H9 (cell line): ENCODE measurements at regions not wholly inside any gene's neighbourhood (a gene's known extent, or its start where the extent isn't known, plus 50 kb on each side); places are given as distances from the start of the nearest gene placed in this dataset.
"Not testable (repeated sequence)": the region's sequence is repeated elsewhere in the genome, so short reads cannot be mapped to it uniquely, and the experiment has no call there.

ENCODE experiments used
- DNase-seq: peaks from one replicate; pipeline ENCODE4 v3.0.0-alpha.2; 2017
- H2AFZ ChIP-seq: one replicate; pipeline ENCODE4 v1.6.1; 2013; ENCODE audit warnings: mild to moderate bottlenecking, low read length, control low read depth, moderate library complexity
- H2AK5ac ChIP-seq: 2 replicates; pipeline ENCODE4 v1.6.1; 2013; ENCODE audit warnings: low read length, control low read depth, mixed read lengths; ENCODE audit not compliant: insufficient read length
- H2BK120ac ChIP-seq: one replicate; pipeline ENCODE4 v1.6.1; 2013; ENCODE audit warnings: low read depth, mild to moderate bottlenecking, low read length, control low read depth, inconsistent platforms; ENCODE audit not compliant: poor library complexity, severe bottlenecking
- H2BK12ac ChIP-seq: 2 replicates; pipeline ENCODE4 v1.6.1; 2013; ENCODE audit warnings: low read length, control low read depth, mixed read lengths, low read depth; ENCODE audit not compliant: insufficient read length
- H2BK15ac ChIP-seq: 2 replicates; pipeline ENCODE4 v1.6.1; 2013; ENCODE audit warnings: low read depth, low read length, control low read depth
- H2BK20ac ChIP-seq: one replicate; pipeline ENCODE4 v1.6.1; 2013; ENCODE audit warnings: low read depth, mild to moderate bottlenecking, low read length, control low read depth, inconsistent platforms; ENCODE audit not compliant: poor library complexity, severe bottlenecking
- H2BK5ac ChIP-seq: 2 replicates; pipeline ENCODE4 v1.6.1; 2013; ENCODE audit warnings: low read length, control low read depth, mixed read lengths; ENCODE audit not compliant: insufficient read length
- H3K14ac ChIP-seq: 2 replicates; pipeline ENCODE4 v1.6.1; 2013; ENCODE audit warnings: low read length, control low read depth; ENCODE audit not compliant: insufficient read depth
- H3K18ac ChIP-seq: 2 replicates; pipeline ENCODE4 v1.6.1; 2013; ENCODE audit warnings: low read depth, mild to moderate bottlenecking, mixed read lengths, low read length, control low read depth; ENCODE audit not compliant: insufficient read length
- H3K23ac ChIP-seq: 2 replicates; pipeline ENCODE4 v1.6.1; 2013; ENCODE audit warnings: low read length, control low read depth, mixed read lengths, low read depth; ENCODE audit not compliant: insufficient read length
- H3K23me2 ChIP-seq: 2 replicates; pipeline ENCODE4 v1.6.1; 2013; ENCODE audit warnings: low read depth, mild to moderate bottlenecking, mixed read lengths, low read length, control low read depth; ENCODE audit not compliant: insufficient read length, poor library complexity, severe bottlenecking
- H3K27ac ChIP-seq: 2 replicates; pipeline ENCODE4 v1.5.1; 2013; ENCODE audit warnings: low read length, control low read depth, mixed read lengths, low read depth; ENCODE audit not compliant: insufficient read length
- H3K27me3 ChIP-seq: 2 replicates; pipeline ENCODE4 v1.6.1; 2013; ENCODE audit warnings: low read length, control low read depth, inconsistent platforms; ENCODE audit not compliant: insufficient read depth
- H3K4ac ChIP-seq: 2 replicates; pipeline ENCODE4 v1.6.1; 2013; ENCODE audit warnings: low read depth, mild to moderate bottlenecking, control low read depth, inconsistent platforms, low read length, moderate library complexity
- H3K4me1 ChIP-seq: 2 replicates; pipeline ENCODE4 v1.6.1; 2013; ENCODE audit warnings: low read length, control low read depth, inconsistent platforms; ENCODE audit not compliant: insufficient read depth
- H3K4me2 ChIP-seq: 2 replicates; pipeline ENCODE4 v1.6.1; 2013; ENCODE audit warnings: low read length, control low read depth, mixed read lengths; ENCODE audit not compliant: insufficient read length, insufficient read depth
- H3K56ac ChIP-seq: 2 replicates; pipeline ENCODE4 v1.6.1; 2013; ENCODE audit warnings: low read depth, mild to moderate bottlenecking, mixed read lengths, low read length, control low read depth; ENCODE audit not compliant: insufficient read length
- H3K79me1 ChIP-seq: 2 replicates; pipeline ENCODE4 v1.6.1; 2013; ENCODE audit warnings: low read depth, mild to moderate bottlenecking, moderate library complexity, low read length, control low read depth, inconsistent platforms; ENCODE audit not compliant: insufficient read depth, poor library complexity, severe bottlenecking
- H3K79me2 ChIP-seq: 2 replicates; pipeline ENCODE4 v1.6.1; 2013; ENCODE audit warnings: low read length, control low read depth, inconsistent platforms; ENCODE audit not compliant: insufficient read depth
- H3K9ac ChIP-seq: 2 replicates; pipeline ENCODE4 v1.6.1; 2013; ENCODE audit warnings: low read length, control low read depth, mixed read lengths; ENCODE audit not compliant: insufficient read length; ENCODE audit errors: extremely low read depth
- H3K9me3 ChIP-seq: one replicate; pipeline ENCODE4 v1.6.1; 2013; ENCODE audit warnings: low read depth, low read length, inconsistent platforms; ENCODE audit not compliant: control insufficient read depth
- H3T11ph ChIP-seq: one replicate; pipeline ENCODE4 v1.6.1; 2013; ENCODE audit warnings: mild to moderate bottlenecking, low read length, control low read depth, inconsistent platforms
- H4K20me1 ChIP-seq: one replicate; pipeline ENCODE4 v1.6.1; 2013; ENCODE audit not compliant: control insufficient read depth, insufficient read length, insufficient read depth
- H4K5ac ChIP-seq: 2 replicates; pipeline ENCODE4 v1.6.1; 2013; ENCODE audit warnings: low read depth, mild to moderate bottlenecking, mixed read lengths, low read length, control low read depth; ENCODE audit not compliant: insufficient read length
- H4K8ac ChIP-seq: replicated peaks from 2 replicates; pipeline ENCODE4 v1.6.1; 2013; ENCODE audit warnings: low read length, control low read depth, mixed read lengths, low read depth; ENCODE audit not compliant: insufficient read length
- H4K91ac ChIP-seq: 2 replicates; pipeline ENCODE4 v1.6.1; 2013; ENCODE audit warnings: low read depth, mild to moderate bottlenecking, moderate library complexity, mixed read lengths, low read length, control low read depth; ENCODE audit not compliant: insufficient read length
- H3K27ac Mint-ChIP-seq, 3 experiments: 2 replicates in 2 of 3; 3 replicates in 1 of 3; pipeline ENCODE4 v1.8.0; 2020 to 2021; ENCODE audit warnings: mixed read lengths in 3 of 3, mild to moderate bottlenecking in 1 of 3, moderate library complexity in 1 of 3
- H3K27me3 Mint-ChIP-seq: 2 replicates; pipeline ENCODE4 v1.8.0; 2021; ENCODE audit warnings: low read depth, mild to moderate bottlenecking, moderate library complexity, mixed read lengths
- H3K36me3 Mint-ChIP-seq, 3 experiments: 2 replicates in 2 of 3; 3 replicates in 1 of 3; pipeline ENCODE4 v1.8.0; 2020 to 2021; ENCODE audit warnings: low read depth in 3 of 3, mixed read lengths in 3 of 3; ENCODE audit not compliant: insufficient read depth in 1 of 3
- H3K4me1 Mint-ChIP-seq, 2 experiments: 2 replicates each; pipeline ENCODE4 v1.8.0; 2020; ENCODE audit warnings: mixed read lengths in 2 of 2
- H3K4me3 Mint-ChIP-seq, 2 experiments: 2 replicates in 1 of 2; 3 replicates in 1 of 2; pipeline ENCODE4 v1.8.0; 2020 to 2021; ENCODE audit warnings: mild to moderate bottlenecking in 2 of 2, mixed read lengths in 2 of 2, moderate library complexity in 1 of 2
- H3K9me3 Mint-ChIP-seq, 2 experiments: 2 replicates in 1 of 2; 3 replicates in 1 of 2; pipeline ENCODE4 v1.8.0; 2020; ENCODE audit warnings: mild to moderate bottlenecking in 2 of 2, mixed read lengths in 2 of 2, moderate library complexity in 1 of 2
- WGBS: extraction: QIAGEN DNeasy Blood & Tissue Kit; methylation state at CpG from one replicate; pipeline ENCODE4 v1.1.7; 2013; ENCODE audit warnings: missing lambda C conversion rate, low lambda C conversion rate, mixed read lengths; ENCODE audit not compliant: insufficient read length; ENCODE audit errors: extremely low coverage; 5-methylcytosine and 5-hydroxymethylcytosine counted together
- TF ChIP-seq, protein P1 (sequence below): fragments of 200-600 bp; sonication (generic); conservative IDR thresholded peaks from 3 replicates; pipeline ENCODE4 v1.8.0; 2021; ENCODE audit warnings: antibody characterized with exemption, mild to moderate bottlenecking

DNA sequence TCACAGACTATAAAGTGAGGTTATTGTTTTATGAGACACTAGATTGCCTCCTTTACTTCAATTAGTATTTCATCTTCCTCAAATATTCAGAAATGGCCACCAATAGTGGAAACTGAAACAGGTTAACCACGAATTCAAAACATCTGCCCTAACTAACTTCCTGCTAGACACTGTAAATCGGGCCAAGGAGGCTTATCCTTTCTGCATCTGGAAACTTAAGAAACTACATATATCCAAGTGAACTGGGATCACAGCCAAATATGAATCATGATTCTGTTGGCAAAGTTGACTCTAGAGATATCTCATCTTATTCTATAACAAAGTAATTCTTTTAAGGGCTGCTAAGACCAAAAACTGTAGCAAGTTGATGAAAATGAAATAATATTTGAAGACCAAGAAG, 136.6 kb upstream of the ZC3H15 start:
- WGBS: no CpG with 5 or more reads among the region's 2 CpGs
- H2AK5ac ChIP-seq: no peak overlapping the region
- no peak overlapping the region for H2BK5ac ChIP-seq
- no peak overlapping the region for H2BK12ac ChIP-seq
- H3K18ac ChIP-seq: no peak overlapping the region
- Mint-ChIP-seq H3K4me3 (no peak overlapping the region), H3K9me3 (peaks cover 22% of the 10 kb centered on the region in 2 experiments), H3K36me3 (peaks cover 15 to 29% (median 23%) of the 10 kb centered on the region in 3 experiments), H3K4me1 (peaks cover 7 to 9% of the 10 kb centered on the region in 2 experiments), H3K27ac (0 out of 7 replicates have a peak overlapping the region, but pooled peaks of 1 of the 3 experiments have one; percentile 17), H3K27me3 (no peaks in the 10 kb centered on the region)
- H4K91ac ChIP-seq: no peak overlapping the region
- H2BK120ac ChIP-seq: no peak overlapping the region
- no peak overlapping the region for H4K5ac ChIP-seq
- no peak overlapping the region for H4K8ac ChIP-seq
- H3K9me3 ChIP-seq: peaks cover 10% of the 10 kb centered on the region
- DNase-seq: no peak
- TF ChIP-seq, protein P1, sequence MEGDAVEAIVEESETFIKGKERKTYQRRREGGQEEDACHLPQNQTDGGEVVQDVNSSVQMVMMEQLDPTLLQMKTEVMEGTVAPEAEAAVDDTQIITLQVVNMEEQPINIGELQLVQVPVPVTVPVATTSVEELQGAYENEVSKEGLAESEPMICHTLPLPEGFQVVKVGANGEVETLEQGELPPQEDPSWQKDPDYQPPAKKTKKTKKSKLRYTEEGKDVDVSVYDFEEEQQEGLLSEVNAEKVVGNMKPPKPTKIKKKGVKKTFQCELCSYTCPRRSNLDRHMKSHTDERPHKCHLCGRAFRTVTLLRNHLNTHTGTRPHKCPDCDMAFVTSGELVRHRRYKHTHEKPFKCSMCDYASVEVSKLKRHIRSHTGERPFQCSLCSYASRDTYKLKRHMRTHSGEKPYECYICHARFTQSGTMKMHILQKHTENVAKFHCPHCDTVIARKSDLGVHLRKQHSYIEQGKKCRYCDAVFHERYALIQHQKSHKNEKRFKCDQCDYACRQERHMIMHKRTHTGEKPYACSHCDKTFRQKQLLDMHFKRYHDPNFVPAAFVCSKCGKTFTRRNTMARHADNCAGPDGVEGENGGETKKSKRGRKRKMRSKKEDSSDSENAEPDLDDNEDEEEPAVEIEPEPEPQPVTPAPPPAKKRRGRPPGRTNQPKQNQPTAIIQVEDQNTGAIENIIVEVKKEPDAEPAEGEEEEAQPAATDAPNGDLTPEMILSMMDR: no peak
- H2AFZ ChIP-seq: no peak overlapping the region
- no peaks in the 10 kb centered on the region for H3K79me1 ChIP-seq
- H4K20me1 ChIP-seq: no peaks in the 10 kb centered on the region
- no peak overlapping the region for H3K9ac ChIP-seq
- no peak overlapping the region for H3K23ac ChIP-seq
- H3K27ac ChIP-seq: no peak overlapping the region
- H3K56ac ChIP-seq: no peak overlapping the region
- H3K79me2 ChIP-seq: no peaks in the 10 kb centered on the region
- no peaks in the 10 kb centered on the region for H3K23me2 ChIP-seq
- no peak overlapping the region for H3K4me2 ChIP-seq
- H3K4me1 ChIP-seq: no peaks in the 10 kb centered on the region
- no peak overlapping the region for H2BK20ac ChIP-seq
- H3K14ac ChIP-seq: no peak overlapping the region
- H3K4ac ChIP-seq: no peak overlapping the region
- no peak overlapping the region for H2BK15ac ChIP-seq
- no peak overlapping the region for H3T11ph ChIP-seq
- no peaks in the 10 kb centered on the region for H3K27me3 ChIP-seq

GRCh38 chr2:186354160-186354559, 131.9 kb upstream of the ZC3H15 start:
- no CpG with 5 or more reads among the region's 3 CpGs for WGBS
- not testable (repeated sequence) for H4K5ac ChIP-seq, H4K20me1 ChIP-seq, H3K23me2 ChIP-seq, H3K79me2 ChIP-seq, H3K27ac Mint-ChIP-seq, H2BK15ac ChIP-seq, H3K27me3 Mint-ChIP-seq, H3K79me1 ChIP-seq, H2BK120ac ChIP-seq, H4K91ac ChIP-seq, DNase-seq, H3K56ac ChIP-seq, H2BK5ac ChIP-seq, H3K4me1 ChIP-seq, H2BK12ac ChIP-seq, H2BK20ac ChIP-seq, H3K9ac ChIP-seq, H3K27ac ChIP-seq, H3K4ac ChIP-seq, H3K14ac ChIP-seq, H3K18ac ChIP-seq, H4K8ac ChIP-seq, H3K4me2 ChIP-seq, H3K4me3 Mint-ChIP-seq, H3K27me3 ChIP-seq, H3K4me1 Mint-ChIP-seq, H3K23ac ChIP-seq, H2AFZ ChIP-seq, H3T11ph ChIP-seq, H2AK5ac ChIP-seq
- H3K9me3 ChIP-seq: peaks cover 10% of the 10 kb centered on the region
- peaks cover 23 to 26% of the 10 kb centered on the region in 2 experiments for H3K9me3 Mint-ChIP-seq
- H3K36me3 Mint-ChIP-seq: peaks cover 17 to 28% (median 25%) of the 10 kb centered on the region in 3 experiments
